H54 (cell line): ENCODE measurements at regions not wholly inside any gene's neighbourhood (a gene's known extent, or its start where the extent isn't known, plus 50 kb on each side); places are given as distances from the start of the nearest gene placed in this dataset.

Experiments used
- DNase-seq: peaks from one replicate; pipeline ENCODE4 v3.0.0; 2011; ENCODE audit warnings: low spot score, mixed read lengths; ENCODE audit not compliant: insufficient read length
- FAIRE-seq: peaks from 3 replicates; lab custom pipeline; 2011; peaks lifted over from hg19 to GRCh38; lab: Jason Lieb, UNC
- POLR2A ChIP-seq: IDR thresholded peaks from 2 replicates; pipeline ENCODE4 v1.6.1; 2011; ENCODE audit warnings: low read depth, mild to moderate bottlenecking, low read length

- TF ChIP-seq POLR2A, result no peak
- no peak for FAIRE-seq
- no peak for DNase-seq
Observed at GRCh38 chr11:126115816-126116331, 53.2 kb upstream of the CDON start.

- DNase-seq (no peak), FAIRE-seq (no peak)
- no peak for TF ChIP-seq POLR2A
Observed at GRCh38 chr11:126115127-126115495, 52.4 kb upstream of the CDON start.

GRCh38 chr11:126114486-126115126 lies 51.9 kb upstream of the CDON start:
- DNase-seq (no peak), FAIRE-seq (no peak)
- no peak for TF ChIP-seq POLR2A

- no peak for TF ChIP-seq POLR2A
- FAIRE-seq (no peak), DNase-seq (no peak)
Observed at GRCh38 chr11:126113963-126114362, 51.3 kb upstream of the CDON start.

GRCh38 chr11:126113515-126113957 lies 50.9 kb upstream of the CDON start:
- TF ChIP-seq POLR2A, result no peak
- FAIRE-seq (peak; percentile 95), DNase-seq (peak; percentile 80)

GRCh38 chr11:126113012-126113411 lies 50.3 kb upstream of the CDON start:
- DNase-seq (no peak), FAIRE-seq (no peak)
- no peak for TF ChIP-seq POLR2A

- no peak for FAIRE-seq
- DNase-seq, result no peak
- no peak for TF ChIP-seq POLR2A
Observed at GRCh38 chr11:126112547-126112946, 49.9 kb upstream of the CDON start.
